ENCODE measurements at regions not wholly inside any gene's neighbourhood (a gene's known extent, or its start where the extent isn't known, plus 50 kb on each side); places are given as distances from the start of the nearest gene placed in this dataset.
A peak's percentile ranks its signal among the peaks of the same experiment; 100 is the strongest.

DNA sequence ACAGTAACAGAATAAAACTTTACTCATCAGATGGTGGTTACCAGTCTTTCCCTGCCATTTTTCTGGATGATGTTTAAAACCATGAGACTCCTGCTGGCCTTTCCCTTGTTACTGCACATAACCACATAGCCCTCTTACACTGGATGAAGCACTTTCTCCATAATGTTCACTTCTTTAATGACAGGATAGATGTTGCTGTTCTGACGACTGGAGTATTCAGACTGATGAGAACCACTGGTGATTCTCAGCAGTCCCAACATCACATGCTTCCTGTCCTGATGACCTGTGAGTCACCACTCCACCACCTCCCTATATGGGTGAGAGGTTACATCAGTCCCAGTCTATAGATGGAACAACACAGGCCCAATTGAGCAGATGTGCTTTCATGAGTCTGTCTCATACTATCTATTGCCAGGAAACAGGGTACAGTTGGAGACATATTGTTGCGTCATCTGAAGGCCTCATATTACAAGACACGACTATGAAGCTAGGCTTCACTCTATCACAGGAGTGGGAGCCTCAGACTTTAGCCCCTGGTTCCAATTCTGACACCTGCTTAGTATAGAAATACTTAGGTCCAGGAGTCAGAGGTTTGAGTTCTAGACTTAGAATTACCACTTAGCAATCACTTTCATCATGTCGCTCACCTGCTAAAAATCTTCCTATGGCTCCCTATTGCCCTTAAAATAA is 145.7 kb upstream of the KLF7 start:
- peak overlapping the region; percentile 99 for H2BK120ac ChIP-seq (ENCODE audit: low read depth, low read length)
- H3K4me1 ChIP-seq (ENCODE audit: control insufficient read depth, insufficient read depth, low read length), result peaks cover 12% of the 10 kb centered on the region
- BruUV-seq (replicated peaks), result no TSS peak
- ChIA-PET POLR2A (ENCODE audit: unreplicated experiment) (no interaction called here), CTCF (interaction anchor here (0.6 to 1.0 kb wide), 2 partner anchors 50 to 53 kb away, joined by 3 read pairs; no protein-coding TSS in a partner anchor)
- H2AFZ ChIP-seq (replicated peaks; ENCODE audit: low read length, poor library complexity), result peak overlapping the region; percentile 74
- H3K4ac ChIP-seq (ENCODE audit: low read depth, low read length), result peak overlapping the region; percentile 97
- H3K9me3 ChIP-seq (ENCODE audit: control insufficient read depth, insufficient read depth, low read length), result no peaks in the 10 kb centered on the region
- peak overlapping the region; percentile 44; the same call in 1 of the 2 replicates for H3K27ac ChIP-seq (ENCODE audit: insufficient read depth, low read length)
- H3K79me1 ChIP-seq (ENCODE audit: low read depth in 1 of 2, low read length in 2 of 2), result peaks cover 0 to 9% of the 10 kb centered on the region in 2 experiments; a peak in 2 of 4 replicates
- H2AK5ac ChIP-seq (ENCODE audit: low read depth, low read length), result peak overlapping the region; percentile 92; the same call in 1 of the 2 replicates
- H2AK9ac ChIP-seq (replicated peaks; ENCODE audit: low read depth, low read length, poor library complexity), result peak overlapping the region; percentile 81
- no peak overlapping the region; the same call in 1 of the 2 replicates for H3K4me2 ChIP-seq (ENCODE audit: low read depth, low read length)
- ATAC-seq (ENCODE audit: low read depth) (peak; percentile 82), DNase-seq (peak; percentile 100)
- in situ Hi-C loops (cut with MboI; ENCODE audit: low sequenced_read_pairs) (no loop called here), dilution Hi-C loops (cut with HindIII; ENCODE audit: low sequenced_read_pairs, unreplicated experiment) (no loop called here), intact Hi-C loops (cut with micrococcal nuclease) (loop anchor here (1.0 to 2.0 kb wide), 3 partner anchors 53 to 161 kb away; no protein-coding TSS in a partner anchor)
- H3K18ac ChIP-seq (ENCODE audit: low read depth, low read length), result peak overlapping the region; percentile 86
- H3K4me3 ChIP-seq (ENCODE audit: insufficient read depth, low read depth, low read length), result no peak overlapping the region
- peak overlapping the region; percentile 72 for H2BK5ac ChIP-seq (ENCODE audit: low read depth, low read length, poor library complexity, severe bottlenecking)
- no peaks in the 10 kb centered on the region for H4K20me1 ChIP-seq (ENCODE audit: insufficient read depth, low read length)
- peak overlapping the region; percentile 90 for H4K91ac ChIP-seq (ENCODE audit: insufficient read depth, low read depth, low read length)
- H4K8ac ChIP-seq (ENCODE audit: low read depth in 2 of 2, low read length in 2 of 2), result peak overlapping the region; percentile 42 to 63
- no peaks in the 10 kb centered on the region for H3K27me3 ChIP-seq (ENCODE audit: control insufficient read depth, insufficient read depth, low read length)
- H3K56ac ChIP-seq (ENCODE audit: extremely low read depth, insufficient read depth, low read length), result peak overlapping the region; percentile 36
- H2BK15ac ChIP-seq (ENCODE audit: low read depth, low read length), result peak overlapping the region; percentile 88; the same call in 2 of the 3 replicates
- H3K23ac ChIP-seq (ENCODE audit: low read depth, low read length), result peak overlapping the region; percentile 39
- 50% methylated on average over 2 of the region's 4 CpGs; no CpG with 5 or more reads in 1 of the 2 experiments for WGBS, 2 experiments (ENCODE audit: extremely low coverage in 2 of 2, insufficient read length in 1 of 2)
- H3K9me1 ChIP-seq (ENCODE audit: insufficient read depth, low read length), result peaks cover 13% of the 10 kb centered on the region
- no peak overlapping the region; the same call in 1 of the 2 replicates for H4K5ac ChIP-seq (ENCODE audit: low read depth, low read length)
- peak overlapping the region; percentile 100 for H2BK20ac ChIP-seq (ENCODE audit: low read depth, low read length)
- H3K14ac ChIP-seq (replicated peaks; ENCODE audit: low read depth, low read length), result peak overlapping the region; percentile 99
- no peak overlapping the region; the same call in 1 of the 2 replicates for H3K9ac ChIP-seq (ENCODE audit: low read depth, low read length)
- no peaks in the 10 kb centered on the region for H3K36me3 ChIP-seq (ENCODE audit: control insufficient read depth, insufficient read depth, low read length)
- no peak for TF ChIP-seq ELK1 (IDR thresholded peaks at IDR 0.05; ENCODE audit: borderline replicate concordance, low read depth, low read length)
- peak; percentile 99 for TF ChIP-seq CEBPB (IDR thresholded peaks at IDR 0.05; ENCODE audit: low read depth, low read length)
- TF ChIP-seq MAFK (IDR thresholded peaks at IDR 0.05; ENCODE audit: low read depth, low read length), result no peak
- peak; percentile 68 for TF ChIP-seq SMC3 (IDR thresholded peaks at IDR 0.05; ENCODE audit: low read depth, low read length)
- TF ChIP-seq NFE2L2 (IDR thresholded peaks at IDR 0.05; ENCODE audit: low read depth, low read length), result no peak
- TF ChIP-seq MAZ (IDR thresholded peaks at IDR 0.05; ENCODE audit: borderline replicate concordance, low read depth, low read length), result 0 out of 2 replicates have a peak, but pooled peaks have one; percentile 31
- TF ChIP-seq, protein P1, sequence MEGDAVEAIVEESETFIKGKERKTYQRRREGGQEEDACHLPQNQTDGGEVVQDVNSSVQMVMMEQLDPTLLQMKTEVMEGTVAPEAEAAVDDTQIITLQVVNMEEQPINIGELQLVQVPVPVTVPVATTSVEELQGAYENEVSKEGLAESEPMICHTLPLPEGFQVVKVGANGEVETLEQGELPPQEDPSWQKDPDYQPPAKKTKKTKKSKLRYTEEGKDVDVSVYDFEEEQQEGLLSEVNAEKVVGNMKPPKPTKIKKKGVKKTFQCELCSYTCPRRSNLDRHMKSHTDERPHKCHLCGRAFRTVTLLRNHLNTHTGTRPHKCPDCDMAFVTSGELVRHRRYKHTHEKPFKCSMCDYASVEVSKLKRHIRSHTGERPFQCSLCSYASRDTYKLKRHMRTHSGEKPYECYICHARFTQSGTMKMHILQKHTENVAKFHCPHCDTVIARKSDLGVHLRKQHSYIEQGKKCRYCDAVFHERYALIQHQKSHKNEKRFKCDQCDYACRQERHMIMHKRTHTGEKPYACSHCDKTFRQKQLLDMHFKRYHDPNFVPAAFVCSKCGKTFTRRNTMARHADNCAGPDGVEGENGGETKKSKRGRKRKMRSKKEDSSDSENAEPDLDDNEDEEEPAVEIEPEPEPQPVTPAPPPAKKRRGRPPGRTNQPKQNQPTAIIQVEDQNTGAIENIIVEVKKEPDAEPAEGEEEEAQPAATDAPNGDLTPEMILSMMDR (conservative IDR thresholded peaks at IDR 0.05; ENCODE audit: low read depth, low read length), result peak; percentile 51
- TF ChIP-seq POLR2A (IDR thresholded peaks at IDR 0.05; ENCODE audit: low read depth, low read length), result no peak; the same call in 1 of the 2 replicates
- TF ChIP-seq BHLHE40 (IDR thresholded peaks at IDR 0.05; ENCODE audit: low read depth, low read length), result peak; percentile 40; the same call in 1 of the 2 replicates
- no peak for TF ChIP-seq RCOR1 (IDR thresholded peaks at IDR 0.05; ENCODE audit: insufficient replicate concordance, low read length)
- no peak for TF ChIP-seq MXI1 (IDR thresholded peaks at IDR 0.05; ENCODE audit: borderline replicate concordance, low read depth, low read length)
- TF ChIP-seq FOS (IDR thresholded peaks at IDR 0.05; ENCODE audit: low read depth, low read length), result peak; percentile 91
- peak; percentile 74 for TF ChIP-seq USF2 (IDR thresholded peaks at IDR 0.05; ENCODE audit: low read depth, low read length)
- peak; percentile 65 for TF ChIP-seq RAD21 (IDR thresholded peaks at IDR 0.05; ENCODE audit: low read length)

Measured in IMR-90 (cell line).